ENCODE measurements at regions not wholly inside any gene's neighbourhood (a gene's known extent, or its start where the extent isn't known, plus 50 kb on each side); places are given as distances from the start of the nearest gene placed in this dataset.

DNA sequence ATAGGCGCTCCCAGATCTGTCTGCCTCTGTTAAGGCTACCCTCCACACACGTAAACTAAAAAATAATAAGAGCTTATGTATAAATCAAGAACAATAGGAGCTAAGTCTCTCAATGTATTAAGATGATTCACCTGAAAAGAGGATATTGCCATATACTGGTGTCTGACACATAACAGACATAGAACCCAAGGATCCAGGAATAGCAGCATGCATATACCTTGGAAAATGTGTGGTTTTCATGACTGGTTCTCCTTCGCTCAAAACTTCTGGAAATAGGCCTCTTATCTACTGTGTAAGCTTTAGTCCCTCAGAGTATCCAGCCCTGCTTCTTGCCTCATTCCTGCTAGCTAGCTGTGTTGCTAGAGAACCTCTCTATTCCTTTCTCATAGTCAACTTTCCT, 203.7 kb upstream of the SLITRK2 start:
- TF ChIP-seq, protein P1, sequence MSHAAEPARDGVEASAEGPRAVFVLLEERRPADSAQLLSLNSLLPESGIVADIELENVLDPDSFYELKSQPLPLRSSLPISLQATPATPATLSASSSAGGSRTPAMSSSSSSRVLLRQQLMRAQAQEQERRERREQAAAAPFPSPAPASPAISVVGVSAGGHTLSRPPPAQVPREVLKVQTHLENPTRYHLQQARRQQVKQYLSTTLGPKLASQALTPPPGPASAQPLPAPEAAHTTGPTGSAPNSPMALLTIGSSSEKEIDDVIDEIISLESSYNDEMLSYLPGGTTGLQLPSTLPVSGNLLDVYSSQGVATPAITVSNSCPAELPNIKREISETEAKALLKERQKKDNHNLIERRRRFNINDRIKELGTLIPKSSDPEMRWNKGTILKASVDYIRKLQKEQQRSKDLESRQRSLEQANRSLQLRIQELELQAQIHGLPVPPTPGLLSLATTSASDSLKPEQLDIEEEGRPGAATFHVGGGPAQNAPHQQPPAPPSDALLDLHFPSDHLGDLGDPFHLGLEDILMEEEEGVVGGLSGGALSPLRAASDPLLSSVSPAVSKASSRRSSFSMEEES (CRISPR knock-in tag; IDR thresholded peaks at IDR 0.05), result no peak
- TF ChIP-seq, protein P2, sequence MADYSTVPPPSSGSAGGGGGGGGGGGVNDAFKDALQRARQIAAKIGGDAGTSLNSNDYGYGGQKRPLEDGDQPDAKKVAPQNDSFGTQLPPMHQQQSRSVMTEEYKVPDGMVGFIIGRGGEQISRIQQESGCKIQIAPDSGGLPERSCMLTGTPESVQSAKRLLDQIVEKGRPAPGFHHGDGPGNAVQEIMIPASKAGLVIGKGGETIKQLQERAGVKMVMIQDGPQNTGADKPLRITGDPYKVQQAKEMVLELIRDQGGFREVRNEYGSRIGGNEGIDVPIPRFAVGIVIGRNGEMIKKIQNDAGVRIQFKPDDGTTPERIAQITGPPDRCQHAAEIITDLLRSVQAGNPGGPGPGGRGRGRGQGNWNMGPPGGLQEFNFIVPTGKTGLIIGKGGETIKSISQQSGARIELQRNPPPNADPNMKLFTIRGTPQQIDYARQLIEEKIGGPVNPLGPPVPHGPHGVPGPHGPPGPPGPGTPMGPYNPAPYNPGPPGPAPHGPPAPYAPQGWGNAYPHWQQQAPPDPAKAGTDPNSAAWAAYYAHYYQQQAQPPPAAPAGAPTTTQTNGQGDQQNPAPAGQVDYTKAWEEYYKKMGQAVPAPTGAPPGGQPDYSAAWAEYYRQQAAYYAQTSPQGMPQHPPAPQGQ (CRISPR knock-in tag; IDR thresholded peaks at IDR 0.05; ENCODE audit: borderline replicate concordance), result no peak
- TF ChIP-seq EZH2 (conservative IDR thresholded peaks at IDR 0.05; ENCODE audit: low read depth, low read length) (no peak), ARHGAP35 (CRISPR knock-in tag; IDR thresholded peaks at IDR 0.05; ENCODE audit: borderline replicate concordance) (no peak), SRF (IDR thresholded peaks at IDR 0.05; ENCODE audit: low read depth, low read length) (no peak), ZNF230 (CRISPR knock-in tag; IDR thresholded peaks at IDR 0.05) (no peak), TAF1 (CRISPR knock-in tag; IDR thresholded peaks at IDR 0.05) (no peak)

Data from HepG2 (cell line).